SK-N-SH treated with all-trans-retinoic acid at 6 μM for 48 hours (cell line): ENCODE measurements at regions not wholly inside any gene's neighbourhood (a gene's known extent, or its start where the extent isn't known, plus 50 kb on each side); places are given as distances from the start of the nearest gene placed in this dataset.

Experiments used
- ATAC-seq: fragments of 200-7000 bp; cut with Tn5 transposase; 3 replicates; pipeline ENCODE4 v1.9.1; 2020; ENCODE audit warnings: mild to moderate bottlenecking, moderate library complexity
- CSDC2 ChIP-seq: fragments of 250-450 bp; sonication (Bioruptor Pico); IDR thresholded peaks from 2 replicates; pipeline ENCODE4 v1.5.0; 2020; ENCODE audit warnings: mild to moderate bottlenecking, moderate library complexity
- ESRRG ChIP-seq: fragments of 250-450 bp; sonication (Bioruptor Pico); IDR thresholded peaks from 2 replicates; pipeline ENCODE4 v1.6.1; 2021; ENCODE audit warnings: mild to moderate bottlenecking
- GLIS3 ChIP-seq: fragments of 250-450 bp; sonication (Bioruptor Pico); IDR thresholded peaks from 2 replicates; pipeline ENCODE4 v1.5.0; 2020; ENCODE audit warnings: mild to moderate bottlenecking, moderate library complexity
- ISL1 ChIP-seq: fragments of 250-450 bp; sonication (Bioruptor Pico); IDR thresholded peaks from 2 replicates; pipeline ENCODE4 v2.1.2; 2022; ENCODE audit warnings: mild to moderate bottlenecking, moderate library complexity
- OSR1 ChIP-seq: fragments of 250-450 bp; sonication (Bioruptor Pico); IDR thresholded peaks from 2 replicates; pipeline ENCODE4 v1.8.0; 2022; ENCODE audit warnings: moderate library complexity, mild to moderate bottlenecking, inconsistent platforms
- PPARA ChIP-seq: fragments of 250-450 bp; sonication (Bioruptor Pico); IDR thresholded peaks from 2 replicates; pipeline ENCODE4 v1.5.0; 2020; ENCODE audit warnings: mild to moderate bottlenecking, borderline replicate concordance
- RARB ChIP-seq: fragments of 250-450 bp; sonication (Bioruptor Pico); IDR thresholded peaks from 2 replicates; pipeline ENCODE4 v1.8.0; 2021; ENCODE audit warnings: mild to moderate bottlenecking, moderate library complexity
- SNAI2 ChIP-seq: fragments of 250-450 bp; sonication (Bioruptor Pico); IDR thresholded peaks from 2 replicates; pipeline ENCODE4 v1.5.0; 2020; ENCODE audit warnings: mild to moderate bottlenecking, moderate library complexity
- TCF4 ChIP-seq: fragments of 250-450 bp; sonication (Bioruptor Pico); IDR thresholded peaks from 2 replicates; pipeline ENCODE4 v1.8.0; 2021; ENCODE audit warnings: mild to moderate bottlenecking, moderate library complexity, borderline replicate concordance
- TOX ChIP-seq: fragments of 250-450 bp; sonication (Bioruptor Pico); IDR thresholded peaks from 2 replicates; pipeline ENCODE4 v1.8.0; 2021; ENCODE audit warnings: mild to moderate bottlenecking, moderate library complexity, borderline replicate concordance
- ZNF565 ChIP-seq: fragments of 450-650 bp; formaldehyde crosslinking; conservative IDR thresholded peaks from 2 replicates; pipeline ENCODE4 v1.5.0; 2020; ENCODE audit warnings: low read depth, mild to moderate bottlenecking, moderate library complexity
- ZNF8 ChIP-seq: fragments of 450-650 bp; formaldehyde crosslinking; IDR thresholded peaks from 2 replicates; pipeline ENCODE4 v1.5.0; 2020; ENCODE audit warnings: mild to moderate bottlenecking, moderate library complexity
- TF ChIP-seq, protein P1 (sequence below): fragments of 250-450 bp; sonication (Bioruptor Pico); IDR thresholded peaks from 2 replicates; pipeline ENCODE4 v1.5.0; 2020; ENCODE audit warnings: mild to moderate bottlenecking, moderate library complexity
- TF ChIP-seq, protein P2 (sequence below): fragments of 250-450 bp; sonication (Bioruptor Pico); IDR thresholded peaks from 2 replicates; pipeline ENCODE4 v1.5.1; 2020; ENCODE audit warnings: low read depth, mild to moderate bottlenecking, moderate library complexity
- TF ChIP-seq, protein P3 (sequence below): fragments of 250-450 bp; sonication (Bioruptor Pico); IDR thresholded peaks from 2 replicates; pipeline ENCODE4 v1.8.0; 2021; ENCODE audit warnings: low read depth, mild to moderate bottlenecking, moderate library complexity, borderline replicate concordance
- TF ChIP-seq, protein P4 (sequence below): fragments of 250-450 bp; sonication (Bioruptor Pico); IDR thresholded peaks from 2 replicates; pipeline ENCODE4 v1.8.0; 2020; ENCODE audit warnings: mild to moderate bottlenecking, moderate library complexity, borderline replicate concordance

DNA sequence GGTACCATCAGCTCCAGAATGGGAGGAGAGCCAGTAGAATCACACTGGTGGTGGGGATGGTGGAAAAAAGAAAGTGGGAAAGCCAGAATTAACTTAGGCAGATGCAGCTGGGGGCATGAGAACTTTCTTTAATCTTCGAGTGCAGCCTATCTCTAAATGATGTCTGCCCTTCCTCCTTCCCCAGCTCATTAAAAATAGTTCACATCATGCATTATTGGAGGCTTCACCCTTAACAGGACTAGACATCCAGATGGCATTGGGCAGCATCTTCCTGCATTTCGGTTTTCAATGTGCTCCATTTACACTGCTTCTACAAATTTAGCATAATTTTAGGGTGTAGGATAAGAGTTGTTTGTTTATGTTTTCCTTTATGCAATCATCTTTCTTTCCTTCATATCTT is 272.8 kb downstream of the COG6 start:
- ATAC-seq: no peak
- TF ChIP-seq ZNF565: no peak
- TF ChIP-seq ISL1 (CRISPR knock-in tag): no peak
- TF ChIP-seq, protein P1, sequence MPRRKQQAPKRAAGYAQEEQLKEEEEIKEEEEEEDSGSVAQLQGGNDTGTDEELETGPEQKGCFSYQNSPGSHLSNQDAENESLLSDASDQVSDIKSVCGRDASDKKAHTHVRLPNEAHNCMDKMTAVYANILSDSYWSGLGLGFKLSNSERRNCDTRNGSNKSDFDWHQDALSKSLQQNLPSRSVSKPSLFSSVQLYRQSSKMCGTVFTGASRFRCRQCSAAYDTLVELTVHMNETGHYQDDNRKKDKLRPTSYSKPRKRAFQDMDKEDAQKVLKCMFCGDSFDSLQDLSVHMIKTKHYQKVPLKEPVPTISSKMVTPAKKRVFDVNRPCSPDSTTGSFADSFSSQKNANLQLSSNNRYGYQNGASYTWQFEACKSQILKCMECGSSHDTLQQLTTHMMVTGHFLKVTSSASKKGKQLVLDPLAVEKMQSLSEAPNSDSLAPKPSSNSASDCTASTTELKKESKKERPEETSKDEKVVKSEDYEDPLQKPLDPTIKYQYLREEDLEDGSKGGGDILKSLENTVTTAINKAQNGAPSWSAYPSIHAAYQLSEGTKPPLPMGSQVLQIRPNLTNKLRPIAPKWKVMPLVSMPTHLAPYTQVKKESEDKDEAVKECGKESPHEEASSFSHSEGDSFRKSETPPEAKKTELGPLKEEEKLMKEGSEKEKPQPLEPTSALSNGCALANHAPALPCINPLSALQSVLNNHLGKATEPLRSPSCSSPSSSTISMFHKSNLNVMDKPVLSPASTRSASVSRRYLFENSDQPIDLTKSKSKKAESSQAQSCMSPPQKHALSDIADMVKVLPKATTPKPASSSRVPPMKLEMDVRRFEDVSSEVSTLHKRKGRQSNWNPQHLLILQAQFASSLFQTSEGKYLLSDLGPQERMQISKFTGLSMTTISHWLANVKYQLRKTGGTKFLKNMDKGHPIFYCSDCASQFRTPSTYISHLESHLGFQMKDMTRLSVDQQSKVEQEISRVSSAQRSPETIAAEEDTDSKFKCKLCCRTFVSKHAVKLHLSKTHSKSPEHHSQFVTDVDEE (CRISPR knock-in tag): no peak
- TF ChIP-seq OSR1: no peak
- TF ChIP-seq SNAI2 (CRISPR knock-in tag): no peak
- TF ChIP-seq ZNF8: no peak
- TF ChIP-seq, protein P2, sequence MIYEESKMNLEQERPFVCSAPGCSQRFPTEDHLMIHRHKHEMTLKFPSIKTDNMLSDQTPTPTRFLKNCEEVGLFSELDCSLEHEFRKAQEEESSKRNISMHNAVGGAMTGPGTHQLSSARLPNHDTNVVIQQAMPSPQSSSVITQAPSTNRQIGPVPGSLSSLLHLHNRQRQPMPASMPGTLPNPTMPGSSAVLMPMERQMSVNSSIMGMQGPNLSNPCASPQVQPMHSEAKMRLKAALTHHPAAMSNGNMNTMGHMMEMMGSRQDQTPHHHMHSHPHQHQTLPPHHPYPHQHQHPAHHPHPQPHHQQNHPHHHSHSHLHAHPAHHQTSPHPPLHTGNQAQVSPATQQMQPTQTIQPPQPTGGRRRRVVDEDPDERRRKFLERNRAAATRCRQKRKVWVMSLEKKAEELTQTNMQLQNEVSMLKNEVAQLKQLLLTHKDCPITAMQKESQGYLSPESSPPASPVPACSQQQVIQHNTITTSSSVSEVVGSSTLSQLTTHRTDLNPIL: no peak

DNA sequence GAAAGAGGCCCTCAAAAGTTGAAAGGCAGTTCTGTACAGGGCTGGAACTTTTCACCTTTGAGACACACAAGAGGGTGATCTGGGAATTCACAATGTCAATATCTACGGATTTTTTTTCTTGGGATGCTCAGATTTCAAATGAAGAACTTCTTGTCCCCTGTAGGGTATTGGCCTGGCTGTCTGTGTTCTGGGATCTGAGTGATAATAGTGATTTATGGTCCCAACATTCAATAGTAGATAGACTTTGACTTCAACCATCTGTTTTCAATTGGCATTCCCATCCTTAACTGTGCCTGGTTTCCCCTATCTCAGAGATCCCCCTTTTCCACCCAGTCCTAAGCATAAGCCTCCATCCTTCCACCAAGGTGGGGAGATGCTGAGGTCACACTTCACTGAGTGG is 274.1 kb downstream of the COG6 start:
- TF ChIP-seq, protein P1 (CRISPR knock-in tag): peak; percentile 76; the same call in 1 of the 2 replicates
- TF ChIP-seq PPARA (CRISPR knock-in tag): no peak
- TF ChIP-seq GLIS3 (CRISPR knock-in tag): no peak
- no peak for TF ChIP-seq ZNF565
- TF ChIP-seq ESRRG (CRISPR knock-in tag): no peak
- no peak for TF ChIP-seq OSR1
- TF ChIP-seq, protein P3, sequence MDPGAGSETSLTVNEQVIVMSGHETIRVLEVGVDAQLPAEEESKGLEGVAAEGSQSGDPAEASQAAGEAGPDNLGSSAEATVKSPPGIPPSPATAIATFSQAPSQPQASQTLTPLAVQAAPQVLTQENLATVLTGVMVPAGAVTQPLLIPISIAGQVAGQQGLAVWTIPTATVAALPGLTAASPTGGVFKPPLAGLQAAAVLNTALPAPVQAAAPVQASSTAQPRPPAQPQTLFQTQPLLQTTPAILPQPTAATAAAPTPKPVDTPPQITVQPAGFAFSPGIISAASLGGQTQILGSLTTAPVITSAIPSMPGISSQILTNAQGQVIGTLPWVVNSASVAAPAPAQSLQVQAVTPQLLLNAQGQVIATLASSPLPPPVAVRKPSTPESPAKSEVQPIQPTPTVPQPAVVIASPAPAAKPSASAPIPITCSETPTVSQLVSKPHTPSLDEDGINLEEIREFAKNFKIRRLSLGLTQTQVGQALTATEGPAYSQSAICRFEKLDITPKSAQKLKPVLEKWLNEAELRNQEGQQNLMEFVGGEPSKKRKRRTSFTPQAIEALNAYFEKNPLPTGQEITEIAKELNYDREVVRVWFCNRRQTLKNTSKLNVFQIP: no peak
- no peak for TF ChIP-seq CSDC2 (CRISPR knock-in tag)
- TF ChIP-seq ZNF8: no peak
- peak; percentile 56; the same call in 1 of the 2 replicates for TF ChIP-seq TCF4
- no peak for TF ChIP-seq RARB (CRISPR knock-in tag)
- ATAC-seq: peak; percentile 79

DNA sequence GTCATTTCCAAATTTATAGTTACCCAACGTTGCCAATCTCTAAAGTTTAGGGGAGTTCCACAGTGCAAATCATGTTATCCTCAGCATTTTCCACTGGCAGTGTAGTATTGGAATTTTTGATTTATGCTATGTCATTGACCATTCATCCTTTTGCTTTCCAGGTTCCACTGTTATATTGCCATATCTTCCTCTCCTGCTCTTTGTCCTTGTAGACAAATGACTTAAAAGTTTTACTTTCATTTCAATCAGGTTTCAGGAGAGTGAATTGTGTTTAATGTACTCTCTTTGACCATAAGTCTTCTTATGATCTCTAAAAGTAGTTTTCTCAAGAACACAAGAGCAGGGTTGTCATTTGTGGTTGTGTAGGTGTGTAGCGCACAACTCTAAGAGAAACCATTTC is 274.6 kb downstream of the COG6 start:
- no peak for TF ChIP-seq ZNF565
- no peak for TF ChIP-seq PPARA (CRISPR knock-in tag)
- TF ChIP-seq TOX: peak; percentile 66
- TF ChIP-seq SNAI2 (CRISPR knock-in tag): no peak
- no peak for TF ChIP-seq RARB (CRISPR knock-in tag)
- TF ChIP-seq, protein P4, sequence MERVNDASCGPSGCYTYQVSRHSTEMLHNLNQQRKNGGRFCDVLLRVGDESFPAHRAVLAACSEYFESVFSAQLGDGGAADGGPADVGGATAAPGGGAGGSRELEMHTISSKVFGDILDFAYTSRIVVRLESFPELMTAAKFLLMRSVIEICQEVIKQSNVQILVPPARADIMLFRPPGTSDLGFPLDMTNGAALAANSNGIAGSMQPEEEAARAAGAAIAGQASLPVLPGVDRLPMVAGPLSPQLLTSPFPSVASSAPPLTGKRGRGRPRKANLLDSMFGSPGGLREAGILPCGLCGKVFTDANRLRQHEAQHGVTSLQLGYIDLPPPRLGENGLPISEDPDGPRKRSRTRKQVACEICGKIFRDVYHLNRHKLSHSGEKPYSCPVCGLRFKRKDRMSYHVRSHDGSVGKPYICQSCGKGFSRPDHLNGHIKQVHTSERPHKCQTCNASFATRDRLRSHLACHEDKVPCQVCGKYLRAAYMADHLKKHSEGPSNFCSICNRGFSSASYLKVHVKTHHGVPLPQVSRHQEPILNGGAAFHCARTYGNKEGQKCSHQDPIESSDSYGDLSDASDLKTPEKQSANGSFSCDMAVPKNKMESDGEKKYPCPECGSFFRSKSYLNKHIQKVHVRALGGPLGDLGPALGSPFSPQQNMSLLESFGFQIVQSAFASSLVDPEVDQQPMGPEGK (CRISPR knock-in tag): no peak
- peak; percentile 55 for ATAC-seq

DNA sequence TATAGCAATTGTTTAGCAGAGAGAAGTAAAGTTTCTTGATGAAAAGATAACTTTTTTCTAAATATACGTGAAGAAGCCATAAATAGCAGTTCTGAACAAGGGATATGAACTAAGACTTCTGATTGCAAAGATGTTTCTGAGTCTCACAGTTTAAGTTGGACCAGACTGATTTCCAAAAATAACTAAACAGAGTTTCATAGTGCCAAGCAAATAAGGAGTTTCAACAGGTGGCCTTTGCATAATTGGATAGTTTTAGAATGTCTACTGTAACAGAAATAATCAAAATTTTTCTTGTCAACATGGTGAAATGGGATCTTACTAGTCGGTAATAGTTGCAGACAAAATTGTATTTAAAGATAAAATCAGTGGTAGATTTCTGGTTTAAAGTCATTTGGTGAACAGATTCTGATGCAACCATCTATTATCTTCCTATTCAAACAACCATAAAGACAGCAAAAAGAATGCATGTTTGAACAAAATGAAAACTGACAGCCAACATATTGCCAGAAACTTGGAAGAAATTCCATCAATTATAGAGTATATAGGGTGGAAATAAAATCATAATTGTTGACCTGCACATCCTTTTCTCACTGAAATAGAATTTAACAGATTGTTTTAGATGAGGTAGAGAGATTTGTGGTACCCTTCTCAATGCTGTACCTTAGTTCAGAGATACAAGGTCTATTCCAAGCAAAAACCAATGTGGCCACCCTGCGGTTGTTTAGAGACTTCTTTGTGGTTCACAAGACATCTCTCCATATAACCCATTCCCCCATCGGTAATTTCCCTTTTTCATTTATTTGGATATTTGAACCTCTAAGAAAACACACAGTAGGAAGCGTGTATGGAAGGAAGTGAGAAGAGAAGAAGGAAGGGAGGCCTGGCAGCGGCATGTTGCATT is 275.3 kb downstream of the COG6 start:
- peak; percentile 50 for ATAC-seq
- no peak for TF ChIP-seq ZNF8
- TF ChIP-seq ISL1 (CRISPR knock-in tag): peak; percentile 58
